WTC11 (cell line): ENCODE measurements at regions not wholly inside any gene's neighbourhood (a gene's known extent, or its start where the extent isn't known, plus 50 kb on each side); places are given as distances from the start of the nearest gene placed in this dataset.
"Not testable (repeated sequence)": the region's sequence is repeated elsewhere in the genome, so short reads cannot be mapped to it uniquely, and the experiment has no call there.

ENCODE experiments used
- ATAC-seq: fragments of 200-7000 bp; cut with Tn5 transposase; 2 replicates; pipeline ENCODE4 v1.10.0; 2021; ENCODE audit warnings: mild to moderate bottlenecking, moderate library complexity
- CTCF ChIA-PET: fragments of 300-600 bp; sonication (Branson Sonifier 250); formaldehyde crosslinking; loops from one replicate; lab custom pipeline; 2021; ENCODE audit warnings: antibody characterized with exemption; lab: Charles Lee
- POLR2A ChIA-PET: fragments of 350-600 bp; sonication (Branson Sonifier 250); formaldehyde crosslinking; loops from one replicate; lab custom pipeline; 2021; ENCODE audit warnings: antibody characterized with exemption; lab: Charles Lee
- DNase-seq: peaks from one replicate; pipeline ENCODE4 v3.0.0; 2021; ENCODE audit warnings: low spot score
- H3K27ac Mint-ChIP-seq: 2 replicates; pipeline ENCODE4 v1.8.0; 2021; ENCODE audit warnings: mixed read lengths
- H3K27me3 Mint-ChIP-seq: 2 replicates; pipeline ENCODE4 v1.8.0; 2021; ENCODE audit warnings: low read depth, mild to moderate bottlenecking, moderate library complexity, mixed read lengths
- H3K36me3 Mint-ChIP-seq: 2 replicates; pipeline ENCODE4 v1.8.0; 2021; ENCODE audit warnings: mixed read lengths
- H3K4me1 Mint-ChIP-seq: 2 replicates; pipeline ENCODE4 v1.8.0; 2022; ENCODE audit warnings: mixed read lengths
- H3K4me3 Mint-ChIP-seq: 2 replicates; pipeline ENCODE4 v1.8.0; 2021; ENCODE audit warnings: mild to moderate bottlenecking, moderate library complexity, mixed read lengths
- H3K9me3 Mint-ChIP-seq: 2 replicates; pipeline ENCODE4 v1.8.0; 2021; ENCODE audit warnings: mixed read lengths
- ERG ChIP-seq: fragments of 250-450 bp; sonication (Bioruptor Pico); IDR thresholded peaks from 2 replicates; pipeline ENCODE4 v1.8.0; 2021; ENCODE audit warnings: mild to moderate bottlenecking
- ETV6 ChIP-seq: sonication (generic); formaldehyde crosslinking; IDR thresholded peaks from 2 replicates; pipeline ENCODE4 v1.8.1; 2022; ENCODE audit warnings: mild to moderate bottlenecking, missing genetic modification reagents
- HMGA2 ChIP-seq: fragments of 250-450 bp; sonication (Bioruptor Pico); IDR thresholded peaks from 2 replicates; pipeline ENCODE4 v1.4.0; 2021; ENCODE audit warnings: mild to moderate bottlenecking, moderate library complexity
- MAX ChIP-seq: sonication (generic); formaldehyde crosslinking; IDR thresholded peaks from 2 replicates; pipeline ENCODE4 v1.8.0; 2022; ENCODE audit warnings: mild to moderate bottlenecking, missing genetic modification reagents
- MLX ChIP-seq: sonication (generic); formaldehyde crosslinking; IDR thresholded peaks from 2 replicates; pipeline ENCODE4 v1.8.1; 2023; ENCODE audit warnings: mild to moderate bottlenecking, missing genetic modification reagents, moderate library complexity
- OVOL2 ChIP-seq: fragments of 250-450 bp; sonication (Bioruptor Pico); IDR thresholded peaks from 2 replicates; pipeline ENCODE4 v1.9.0; 2021; ENCODE audit warnings: mild to moderate bottlenecking, borderline replicate concordance
- SMAD4 ChIP-seq: sonication (generic); formaldehyde crosslinking; IDR thresholded peaks from 2 replicates; pipeline ENCODE4 v1.8.0; 2022; ENCODE audit warnings: mild to moderate bottlenecking, missing genetic modification reagents
- SP1 ChIP-seq: sonication (generic); formaldehyde crosslinking; conservative IDR thresholded peaks from 2 replicates; pipeline ENCODE4 v1.8.1; 2022; ENCODE audit warnings: missing genetic modification reagents
- ZBTB21 ChIP-seq: sonication (generic); formaldehyde crosslinking; IDR thresholded peaks from 2 replicates; pipeline ENCODE4 v1.8.1; 2023; ENCODE audit warnings: mild to moderate bottlenecking, missing genetic modification reagents, borderline replicate concordance
- ZNF317 ChIP-seq: sonication (generic); formaldehyde crosslinking; IDR thresholded peaks from 2 replicates; pipeline ENCODE4 v1.8.1; 2023; ENCODE audit warnings: low read depth, mild to moderate bottlenecking, moderate library complexity, missing genetic modification reagents, borderline replicate concordance
- ZNF416 ChIP-seq: fragments of 250-450 bp; sonication (Bioruptor Pico); IDR thresholded peaks from 2 replicates; pipeline ENCODE4 v1.9.0; 2021; ENCODE audit warnings: mild to moderate bottlenecking, inconsistent platforms
- ZNF425 ChIP-seq: fragments of 250-450 bp; sonication (Bioruptor Pico); conservative IDR thresholded peaks from 2 replicates; pipeline ENCODE4 v1.9.0; 2021; ENCODE audit warnings: mild to moderate bottlenecking
- ZNF671 ChIP-seq: fragments of 250-450 bp; sonication (Bioruptor Pico); IDR thresholded peaks from 2 replicates; pipeline ENCODE4 v1.8.0; 2021; ENCODE audit warnings: mild to moderate bottlenecking
- ZSCAN18 ChIP-seq: fragments of 250-450 bp; sonication (Bioruptor Pico); IDR thresholded peaks from 2 replicates; pipeline ENCODE4 v2.1.2; 2022; ENCODE audit warnings: mild to moderate bottlenecking, moderate library complexity

- no peak for TF ChIP-seq ZNF416 (CRISPR knock-in tag)
- TF ChIP-seq ETV6 (CRISPR knock-in tag), result no peak
- TF ChIP-seq SMAD4 (CRISPR knock-in tag), result no peak
- no peak for TF ChIP-seq ZSCAN18 (CRISPR knock-in tag)
- no peak for TF ChIP-seq ERG (CRISPR knock-in tag)
These were observed 477.0 kb downstream of the CDH10 start (continued) for GRCh38 chr5:24167806-24168205.

- Mint-ChIP-seq H3K27ac (no peak overlapping the region), H3K9me3 (peaks cover 21% of the 10 kb centered on the region), H3K4me3 (no peak overlapping the region), H3K27me3 (no peaks in the 10 kb centered on the region), H3K36me3 (peaks cover 4% of the 10 kb centered on the region)
- ATAC-seq, result no peak
- DNase-seq, result no peak
- ChIA-PET POLR2A (no interaction called here), CTCF (no interaction called here)
- TF ChIP-seq ZNF425 (CRISPR knock-in tag), result no peak
- no peak for TF ChIP-seq HMGA2 (CRISPR knock-in tag)
- TF ChIP-seq ERG (CRISPR knock-in tag), result no peak
- no peak for TF ChIP-seq SP1
- no peak for TF ChIP-seq OVOL2 (CRISPR knock-in tag)
- TF ChIP-seq, all 79 proteins: peak for 0
- peaks cover 6% of the 10 kb centered on the region for H3K4me1 Mint-ChIP-seq
These were observed 474.8 kb downstream of the CDH10 start for GRCh38 chr5:24170026-24170425.

- H3K4me3 Mint-ChIP-seq, ATAC-seq, H3K27ac Mint-ChIP-seq, H3K4me1 Mint-ChIP-seq, POLR2A ChIA-PET, DNase-seq, H3K27me3 Mint-ChIP-seq, CTCF ChIA-PET, H3K36me3 Mint-ChIP-seq: not testable (repeated sequence)
- H3K9me3 Mint-ChIP-seq, result peaks cover 21% of the 10 kb centered on the region
These were observed 473.8 kb downstream of the CDH10 start for GRCh38 chr5:24170930-24171329.

- ATAC-seq, result no peak
- Mint-ChIP-seq H3K4me3 (no peak overlapping the region), H3K27me3 (no peaks in the 10 kb centered on the region), H3K9me3 (0 out of 2 replicates have a peak, but pooled peaks cover 4% of the 10 kb centered on the region), H3K36me3 (no peaks in the 10 kb centered on the region; the same call in 1 of the 2 replicates), H3K4me1 (peaks cover 6% of the 10 kb centered on the region), H3K27ac (no peak overlapping the region)
- DNase-seq, result no peak
- CTCF ChIA-PET, result no interaction called here
- no peak for TF ChIP-seq MLX (CRISPR knock-in tag)
- no peak for TF ChIP-seq OVOL2 (CRISPR knock-in tag)
- TF ChIP-seq ZNF317 (CRISPR knock-in tag), result no peak
- TF ChIP-seq ZBTB21 (CRISPR knock-in tag), result no peak
- TF ChIP-seq ZNF671, result no peak
- no peak for TF ChIP-seq MAX
- POLR2A ChIA-PET, result no interaction called here
These were observed 467.0 kb downstream of the CDH10 start for GRCh38 chr5:24177821-24178220.
